ENCODE measurements at regions not wholly inside any gene's neighbourhood (a gene's known extent, or its start where the extent isn't known, plus 50 kb on each side); places are given as distances from the start of the nearest gene placed in this dataset.

DNA sequence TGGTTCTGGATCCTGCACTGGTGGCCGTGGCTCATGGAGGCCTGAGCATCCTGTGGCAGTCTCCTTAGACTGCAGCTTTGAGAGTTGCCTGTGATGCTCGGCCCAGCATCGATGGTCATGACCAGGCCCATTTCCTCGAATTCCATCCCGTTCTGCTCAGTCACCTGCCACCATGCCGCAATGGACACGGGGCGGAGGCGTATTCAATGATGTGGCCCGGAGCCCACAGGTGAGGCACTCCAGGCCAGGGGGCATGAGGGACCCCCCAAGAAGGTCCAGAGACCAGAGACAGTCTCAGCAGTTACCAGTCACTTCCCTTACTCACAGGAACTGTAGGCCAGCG is 53.6 kb downstream of the SHANK2 start:
- no peak overlapping the region for H3K27ac ChIP-seq
- DNase-seq = no peak
- H3K27me3 ChIP-seq (ENCODE audit: insufficient read depth, low read depth, severe bottlenecking) = no peaks in the 10 kb centered on the region
- no peaks in the 10 kb centered on the region for H3K9me3 ChIP-seq (ENCODE audit: severe bottlenecking)
- no peak overlapping the region for H3K4me3 ChIP-seq (ENCODE audit: low read depth, low read length)
- H3K36me3 ChIP-seq = no peaks in the 10 kb centered on the region
- TF ChIP-seq, protein P1, sequence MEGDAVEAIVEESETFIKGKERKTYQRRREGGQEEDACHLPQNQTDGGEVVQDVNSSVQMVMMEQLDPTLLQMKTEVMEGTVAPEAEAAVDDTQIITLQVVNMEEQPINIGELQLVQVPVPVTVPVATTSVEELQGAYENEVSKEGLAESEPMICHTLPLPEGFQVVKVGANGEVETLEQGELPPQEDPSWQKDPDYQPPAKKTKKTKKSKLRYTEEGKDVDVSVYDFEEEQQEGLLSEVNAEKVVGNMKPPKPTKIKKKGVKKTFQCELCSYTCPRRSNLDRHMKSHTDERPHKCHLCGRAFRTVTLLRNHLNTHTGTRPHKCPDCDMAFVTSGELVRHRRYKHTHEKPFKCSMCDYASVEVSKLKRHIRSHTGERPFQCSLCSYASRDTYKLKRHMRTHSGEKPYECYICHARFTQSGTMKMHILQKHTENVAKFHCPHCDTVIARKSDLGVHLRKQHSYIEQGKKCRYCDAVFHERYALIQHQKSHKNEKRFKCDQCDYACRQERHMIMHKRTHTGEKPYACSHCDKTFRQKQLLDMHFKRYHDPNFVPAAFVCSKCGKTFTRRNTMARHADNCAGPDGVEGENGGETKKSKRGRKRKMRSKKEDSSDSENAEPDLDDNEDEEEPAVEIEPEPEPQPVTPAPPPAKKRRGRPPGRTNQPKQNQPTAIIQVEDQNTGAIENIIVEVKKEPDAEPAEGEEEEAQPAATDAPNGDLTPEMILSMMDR (IDR thresholded peaks at IDR 0.05; ENCODE audit: low read depth, low read length) = no peak

DNA sequence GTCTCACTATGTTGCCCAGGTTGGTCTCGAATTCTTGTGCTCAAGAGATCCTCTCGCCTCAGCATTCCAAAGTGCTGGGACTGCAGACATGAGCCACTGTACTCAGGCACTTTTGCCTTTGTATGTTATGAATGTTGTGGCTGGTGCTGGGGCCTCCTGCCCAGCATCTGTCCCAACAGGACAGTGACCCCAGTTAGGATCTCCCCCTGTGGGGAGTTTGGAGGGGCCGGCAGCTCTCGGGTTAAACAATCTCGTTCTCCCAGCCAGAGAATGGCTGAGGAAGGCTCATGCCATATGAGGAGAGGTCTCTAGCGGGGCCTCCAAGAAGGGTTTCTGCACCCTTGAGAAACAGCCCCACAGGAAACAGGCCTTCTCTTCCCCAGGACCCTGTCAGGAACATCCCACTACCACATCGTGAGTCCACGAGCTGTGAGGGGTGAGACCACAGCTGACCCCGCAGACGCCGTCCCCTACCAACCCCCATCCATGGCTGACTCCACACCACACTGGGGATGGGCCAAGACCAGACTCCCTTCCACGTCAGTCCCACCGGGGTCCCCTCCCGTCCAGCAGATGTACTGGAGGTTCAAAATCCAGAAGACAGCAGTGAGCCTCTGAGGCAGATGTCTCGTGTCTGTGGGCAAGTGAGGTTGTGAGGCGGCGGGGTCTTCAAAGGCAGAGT is 54.1 kb downstream of the SHANK2 start:
- no peak for DNase-seq
- H3K36me3 ChIP-seq = no peaks in the 10 kb centered on the region
- no peak overlapping the region for H3K27ac ChIP-seq
- TF ChIP-seq, protein P1 (IDR thresholded peaks at IDR 0.05; ENCODE audit: low read depth, low read length) = no peak
- no peaks in the 10 kb centered on the region for H3K27me3 ChIP-seq (ENCODE audit: insufficient read depth, low read depth, severe bottlenecking)
- no peak overlapping the region for H3K4me3 ChIP-seq (ENCODE audit: low read depth, low read length)
- no peaks in the 10 kb centered on the region for H3K9me3 ChIP-seq (ENCODE audit: severe bottlenecking)

DNA sequence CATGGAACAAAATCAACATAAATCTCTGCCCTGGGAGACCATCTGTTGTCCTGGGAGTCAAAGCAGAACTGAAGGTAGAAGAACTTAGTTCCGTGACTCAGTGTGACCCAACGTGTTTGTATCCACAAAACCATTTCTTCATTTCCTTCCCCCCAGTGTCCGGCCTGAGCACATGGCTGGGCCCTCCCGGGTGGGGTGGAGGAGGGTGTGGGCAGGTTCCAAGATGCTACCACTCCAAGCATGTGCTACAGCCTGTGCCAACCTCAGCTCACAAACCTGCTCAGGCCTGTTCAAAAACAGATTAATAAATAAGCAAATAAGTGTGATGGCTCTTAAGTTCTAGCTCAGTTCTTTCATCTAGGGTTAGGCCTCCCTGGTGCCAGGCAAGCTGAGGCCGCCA is 55.3 kb downstream of the SHANK2 start:
- H3K27me3 ChIP-seq (ENCODE audit: insufficient read depth, low read depth, severe bottlenecking) = no peaks in the 10 kb centered on the region
- TF ChIP-seq, protein P1 (IDR thresholded peaks at IDR 0.05; ENCODE audit: low read depth, low read length) = no peak

DNA sequence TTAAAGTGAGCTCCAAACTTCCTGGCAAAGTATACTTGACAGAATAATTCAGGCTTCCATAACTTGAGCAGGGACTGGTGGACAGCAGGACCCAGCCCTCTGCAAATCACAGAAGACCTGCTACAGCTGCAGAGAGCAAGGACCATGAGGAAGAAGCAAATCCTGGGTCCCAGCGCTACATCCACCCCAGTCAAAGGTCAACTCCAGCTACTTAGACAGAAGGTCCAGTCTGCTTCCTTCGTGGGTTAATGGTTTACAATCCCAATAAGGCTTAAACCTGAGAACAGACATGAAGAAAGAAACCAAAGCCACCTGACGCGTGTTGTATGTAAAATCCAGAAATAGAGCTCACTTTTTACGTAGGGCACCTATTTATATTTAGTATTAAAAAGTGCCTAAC is 57.7 kb downstream of the SHANK2 start:
- no peaks in the 10 kb centered on the region for H3K27me3 ChIP-seq (ENCODE audit: insufficient read depth, low read depth, severe bottlenecking)
- no peak overlapping the region for H3K27ac ChIP-seq
- H3K4me3 ChIP-seq (ENCODE audit: low read depth, low read length) = no peak overlapping the region
- no peaks in the 10 kb centered on the region for H3K9me3 ChIP-seq (ENCODE audit: severe bottlenecking)
- H3K36me3 ChIP-seq = no peaks in the 10 kb centered on the region
- TF ChIP-seq, protein P1 (IDR thresholded peaks at IDR 0.05; ENCODE audit: low read depth, low read length) = no peak
- no peak for DNase-seq

More for the DNA sequence above, 55.3 kb downstream of the SHANK2 start:
- H3K9me3 ChIP-seq (ENCODE audit: severe bottlenecking) = no peaks in the 10 kb centered on the region
- H3K36me3 ChIP-seq = no peaks in the 10 kb centered on the region
- no peak overlapping the region for H3K27ac ChIP-seq
- H3K4me3 ChIP-seq (ENCODE audit: low read depth, low read length) = no peak overlapping the region
- no peak for DNase-seq

DNA sequence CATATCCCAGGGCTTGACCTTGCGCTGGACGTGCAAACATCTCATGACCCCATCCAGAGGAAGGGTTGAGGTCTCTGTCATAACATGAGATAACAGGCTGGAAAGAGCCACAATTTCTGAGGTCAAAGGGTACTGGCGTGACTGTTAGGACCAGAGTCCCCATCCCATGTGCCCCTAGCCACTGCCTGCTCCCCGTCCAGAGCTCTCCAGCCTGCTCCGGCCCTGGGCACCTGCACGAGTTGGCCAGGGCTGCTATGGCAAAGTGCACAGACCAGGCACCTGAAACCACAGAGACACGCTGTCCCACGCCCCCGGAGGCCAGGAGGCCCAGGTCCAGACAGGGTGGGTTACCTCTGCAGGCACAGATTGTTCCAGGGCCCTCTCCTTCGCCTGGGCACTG is 58.9 kb downstream of the SHANK2 start:
- TF ChIP-seq, protein P1 (IDR thresholded peaks at IDR 0.05; ENCODE audit: low read depth, low read length) = no peak
- Histone ChIP-seq H3K27ac (no peak overlapping the region), H3K9me3 (ENCODE audit: severe bottlenecking) (no peaks in the 10 kb centered on the region), H3K4me3 (ENCODE audit: low read depth, low read length) (no peak overlapping the region), H3K27me3 (ENCODE audit: insufficient read depth, low read depth, severe bottlenecking) (no peaks in the 10 kb centered on the region), H3K36me3 (no peaks in the 10 kb centered on the region)
- DNase-seq = no peak

DNA sequence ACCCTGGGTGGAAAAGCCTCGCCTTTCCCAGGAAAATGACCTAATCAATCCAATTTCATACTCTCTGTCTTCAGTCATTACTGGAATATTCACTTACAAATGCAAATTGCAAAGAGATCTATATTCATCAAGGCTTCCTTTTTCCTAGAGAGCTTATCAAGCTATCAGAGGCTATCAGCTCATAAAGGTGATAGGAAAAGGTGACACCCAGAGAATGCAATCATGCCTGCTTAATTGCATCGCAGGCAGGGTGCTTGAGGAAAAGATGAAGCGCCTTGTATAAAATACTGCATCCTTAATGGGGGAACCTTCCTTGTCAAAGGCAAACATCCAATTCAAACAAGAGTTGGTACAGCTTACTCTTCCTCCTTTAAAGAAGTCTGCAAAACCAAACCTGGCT is 59.7 kb downstream of the SHANK2 start:
- no peaks in the 10 kb centered on the region for H3K9me3 ChIP-seq (ENCODE audit: severe bottlenecking)
- no peaks in the 10 kb centered on the region for H3K36me3 ChIP-seq
- H3K27ac ChIP-seq = no peak overlapping the region
- H3K27me3 ChIP-seq (ENCODE audit: insufficient read depth, low read depth, severe bottlenecking) = no peaks in the 10 kb centered on the region
- H3K4me3 ChIP-seq (ENCODE audit: low read depth, low read length) = no peak overlapping the region
- TF ChIP-seq, protein P1 (IDR thresholded peaks at IDR 0.05; ENCODE audit: low read depth, low read length) = no peak
- no peak for DNase-seq
